Liver (tissue), 8 donors: ENCODE measurements at regions not wholly inside any gene's neighbourhood (a gene's known extent, or its start where the extent isn't known, plus 50 kb on each side); places are given as distances from the start of the nearest gene placed in this dataset.

Experiments
- DNase-seq: peaks from one replicate; pipeline ENCODE4 v3.0.0-alpha.2; 2017; ENCODE audit warnings: low spot score
- H3K27ac ChIP-seq, 2 donors: one replicate each; pipeline ENCODE4 v1.7.0; 2013; ENCODE audit warnings: inconsistent platforms in 2 of 2, low read length in 2 of 2, control low read depth in 1 of 2, low read depth in 1 of 2, mild to moderate bottlenecking in 1 of 2
- H3K27me3 ChIP-seq, 4 donors: one replicate each; pipeline versions ENCODE4 v1.6.1 to v1.7.0; 2013; ENCODE audit warnings: low read length in 3 of 4, inconsistent platforms in 1 of 4, mild to moderate bottlenecking in 1 of 4, moderate library complexity in 1 of 4; ENCODE audit not compliant: control insufficient read depth in 4 of 4, insufficient read depth in 4 of 4
- H3K36me3 ChIP-seq, 4 donors: one replicate each; pipeline versions ENCODE4 v1.6.1 to v1.7.0; 2013; ENCODE audit warnings: low read length in 3 of 4, mild to moderate bottlenecking in 3 of 4, low read depth in 1 of 4, moderate library complexity in 1 of 4; ENCODE audit not compliant: control insufficient read depth in 4 of 4, insufficient read depth in 3 of 4
- H3K4me1 ChIP-seq, 4 donors: one replicate each; pipeline versions ENCODE4 v1.6.1 to v1.7.0; 2013; ENCODE audit warnings: low read length in 3 of 4, mild to moderate bottlenecking in 3 of 4, moderate library complexity in 1 of 4; ENCODE audit not compliant: control insufficient read depth in 4 of 4, insufficient read depth in 4 of 4
- H3K4me3 ChIP-seq, 3 donors: one replicate each; pipeline versions ENCODE4 v1.6.1 to v1.7.0; 2013; ENCODE audit warnings: low read length in 3 of 3, control low read depth in 1 of 3, low read depth in 1 of 3, mild to moderate bottlenecking in 1 of 3
- H3K9ac ChIP-seq, 2 donors: one replicate each; pipeline ENCODE4 v1.7.0; 2013; ENCODE audit warnings: low read length in 2 of 2, mild to moderate bottlenecking in 2 of 2, moderate library complexity in 2 of 2, control low read depth in 1 of 2, low read depth in 1 of 2
- H3K9me3 ChIP-seq, 4 donors: one replicate each; pipeline versions ENCODE4 v1.6.1 to v1.7.0; 2013; ENCODE audit warnings: low read length in 3 of 4; ENCODE audit not compliant: control insufficient read depth in 4 of 4
- EGR1 ChIP-seq, 2 donors: IDR thresholded peaks; 2 replicates each; pipeline ENCODE4 v1.6.1; 2016 to 2018; ENCODE audit warnings: antibody characterized with exemption in 2 of 2, low read depth in 2 of 2
- FOXA1 ChIP-seq: IDR thresholded peaks from 2 replicates; pipeline ENCODE4 v1.6.1; 2016; ENCODE audit warnings: antibody characterized with exemption
- GABPA ChIP-seq, 2 donors: IDR thresholded peaks in 1 of 2; conservative IDR thresholded peaks in 1 of 2; 2 replicates each; pipeline ENCODE4 v1.6.1; 2016; ENCODE audit warnings: antibody characterized with exemption in 2 of 2, mild to moderate bottlenecking in 1 of 2, moderate library complexity in 1 of 2
- HNF4A ChIP-seq, 2 donors: conservative IDR thresholded peaks; 2 replicates each; pipeline ENCODE4 v1.6.1; 2016; ENCODE audit warnings: antibody characterized with exemption in 2 of 2, mild to moderate bottlenecking in 2 of 2
- JUND ChIP-seq, 2 donors: IDR thresholded peaks; 2 replicates each; pipeline ENCODE4 v1.6.1; 2016; ENCODE audit warnings: antibody characterized with exemption in 2 of 2
- NR2F2 ChIP-seq: IDR thresholded peaks from 2 replicates; pipeline ENCODE4 v1.6.1; 2016; ENCODE audit warnings: antibody characterized with exemption
- RAD21 ChIP-seq, 2 donors: IDR thresholded peaks; 2 replicates each; pipeline ENCODE4 v1.6.1; 2016; ENCODE audit warnings: antibody characterized with exemption in 2 of 2, mild to moderate bottlenecking in 2 of 2
- REST ChIP-seq: IDR thresholded peaks from 2 replicates; pipeline ENCODE4 v1.6.1; 2016; ENCODE audit warnings: antibody characterized with exemption, mild to moderate bottlenecking
- RXRA ChIP-seq, 2 donors: IDR thresholded peaks; 2 replicates each; pipeline ENCODE4 v1.6.1; 2017 to 2018; ENCODE audit warnings: antibody characterized with exemption in 2 of 2, mild to moderate bottlenecking in 1 of 2
- SP1 ChIP-seq: IDR thresholded peaks from 2 replicates; pipeline ENCODE4 v1.6.1; 2018; ENCODE audit warnings: antibody characterized with exemption, mild to moderate bottlenecking
- TAF1 ChIP-seq: conservative IDR thresholded peaks from 2 replicates; pipeline ENCODE4 v1.6.1; 2016; ENCODE audit warnings: antibody characterized with exemption, mild to moderate bottlenecking
- WGBS: extraction: QIAGEN DNeasy Blood & Tissue Kit; methylation state at CpG from one replicate; pipeline ENCODE4 v1.1.7; 2013; 5-methylcytosine and 5-hydroxymethylcytosine counted together
- TF ChIP-seq, protein P1 (sequence below): IDR thresholded peaks from 2 replicates; pipeline ENCODE4 v1.6.1; 2016; ENCODE audit warnings: antibody characterized with exemption
- TF ChIP-seq, protein P2 (sequence below): fragments of 150-350 bp; IDR thresholded peaks from 2 replicates; pipeline ENCODE4 v1.5.1; 2017; ENCODE audit warnings: improper control_type of control experiment, low read depth, low read length; ENCODE audit not compliant: missing input control
- TF ChIP-seq, protein P3 (sequence below): IDR thresholded peaks from 2 replicates; pipeline ENCODE4 v1.6.1; 2016; ENCODE audit warnings: antibody characterized with exemption
- TF ChIP-seq, protein P4 (sequence below): IDR thresholded peaks from 2 replicates; pipeline ENCODE4 v1.6.1; 2016; ENCODE audit warnings: antibody characterized with exemption
- donor health status: healthy.
- donor health status: healthy.
- donor health status: healthy.
- donor health status: healthy.
- donor health status: healthy.

DNA sequence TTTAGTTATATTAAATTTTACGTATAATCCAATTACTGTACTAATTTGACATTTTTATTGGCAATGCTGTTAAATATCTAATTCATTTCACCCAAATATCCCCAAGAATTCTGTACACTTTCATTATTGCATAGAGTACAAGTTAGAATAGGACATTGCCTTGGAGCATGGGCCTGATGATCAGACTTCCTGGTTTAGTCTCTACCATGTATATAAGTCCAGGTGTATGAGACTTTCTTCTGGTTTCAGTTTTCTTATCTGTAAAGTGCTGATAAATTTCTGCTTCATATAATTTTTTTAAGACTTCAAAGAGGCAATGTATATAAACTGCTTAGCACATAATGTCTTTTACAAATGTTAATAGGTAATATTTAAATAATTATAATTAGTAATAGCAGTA, 179.4 kb downstream of the KLF12 start:
- H3K4me1 ChIP-seq = no peaks in the 10 kb centered on the region
- H3K27me3 ChIP-seq = no peaks in the 10 kb centered on the region
- WGBS = 97% methylated on average over 1 of the region's 1 CpG
- DNase-seq = no peak
- H3K4me3 ChIP-seq = no peak overlapping the region
- no peak overlapping the region for H3K27ac ChIP-seq
- no peaks in the 10 kb centered on the region for H3K36me3 ChIP-seq
- TF ChIP-seq GABPA (IDR thresholded peaks at IDR 0.05 in 1 of 2, conservative IDR thresholded peaks at IDR 0.05 in 1 of 2) (no peak), EGR1 (IDR thresholded peaks at IDR 0.05; ENCODE audit: low read depth in 2 of 2) (no peak), NR2F2 (no peak), FOXA1 (no peak), JUND (IDR thresholded peaks at IDR 0.05) (no peak), TAF1 (no peak), REST (no peak), RAD21 (IDR thresholded peaks at IDR 0.05) (no peak), SP1 (no peak), RXRA (IDR thresholded peaks at IDR 0.05) (no peak), HNF4A (conservative IDR thresholded peaks at IDR 0.05) (no peak)
- TF ChIP-seq, protein P1, sequence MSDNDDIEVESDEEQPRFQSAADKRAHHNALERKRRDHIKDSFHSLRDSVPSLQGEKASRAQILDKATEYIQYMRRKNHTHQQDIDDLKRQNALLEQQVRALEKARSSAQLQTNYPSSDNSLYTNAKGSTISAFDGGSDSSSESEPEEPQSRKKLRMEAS = no peak
- TF ChIP-seq, protein P2, sequence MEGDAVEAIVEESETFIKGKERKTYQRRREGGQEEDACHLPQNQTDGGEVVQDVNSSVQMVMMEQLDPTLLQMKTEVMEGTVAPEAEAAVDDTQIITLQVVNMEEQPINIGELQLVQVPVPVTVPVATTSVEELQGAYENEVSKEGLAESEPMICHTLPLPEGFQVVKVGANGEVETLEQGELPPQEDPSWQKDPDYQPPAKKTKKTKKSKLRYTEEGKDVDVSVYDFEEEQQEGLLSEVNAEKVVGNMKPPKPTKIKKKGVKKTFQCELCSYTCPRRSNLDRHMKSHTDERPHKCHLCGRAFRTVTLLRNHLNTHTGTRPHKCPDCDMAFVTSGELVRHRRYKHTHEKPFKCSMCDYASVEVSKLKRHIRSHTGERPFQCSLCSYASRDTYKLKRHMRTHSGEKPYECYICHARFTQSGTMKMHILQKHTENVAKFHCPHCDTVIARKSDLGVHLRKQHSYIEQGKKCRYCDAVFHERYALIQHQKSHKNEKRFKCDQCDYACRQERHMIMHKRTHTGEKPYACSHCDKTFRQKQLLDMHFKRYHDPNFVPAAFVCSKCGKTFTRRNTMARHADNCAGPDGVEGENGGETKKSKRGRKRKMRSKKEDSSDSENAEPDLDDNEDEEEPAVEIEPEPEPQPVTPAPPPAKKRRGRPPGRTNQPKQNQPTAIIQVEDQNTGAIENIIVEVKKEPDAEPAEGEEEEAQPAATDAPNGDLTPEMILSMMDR = no peak
- TF ChIP-seq, protein P3, sequence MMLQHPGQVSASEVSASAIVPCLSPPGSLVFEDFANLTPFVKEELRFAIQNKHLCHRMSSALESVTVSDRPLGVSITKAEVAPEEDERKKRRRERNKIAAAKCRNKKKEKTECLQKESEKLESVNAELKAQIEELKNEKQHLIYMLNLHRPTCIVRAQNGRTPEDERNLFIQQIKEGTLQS = no peak
- TF ChIP-seq, protein P4, sequence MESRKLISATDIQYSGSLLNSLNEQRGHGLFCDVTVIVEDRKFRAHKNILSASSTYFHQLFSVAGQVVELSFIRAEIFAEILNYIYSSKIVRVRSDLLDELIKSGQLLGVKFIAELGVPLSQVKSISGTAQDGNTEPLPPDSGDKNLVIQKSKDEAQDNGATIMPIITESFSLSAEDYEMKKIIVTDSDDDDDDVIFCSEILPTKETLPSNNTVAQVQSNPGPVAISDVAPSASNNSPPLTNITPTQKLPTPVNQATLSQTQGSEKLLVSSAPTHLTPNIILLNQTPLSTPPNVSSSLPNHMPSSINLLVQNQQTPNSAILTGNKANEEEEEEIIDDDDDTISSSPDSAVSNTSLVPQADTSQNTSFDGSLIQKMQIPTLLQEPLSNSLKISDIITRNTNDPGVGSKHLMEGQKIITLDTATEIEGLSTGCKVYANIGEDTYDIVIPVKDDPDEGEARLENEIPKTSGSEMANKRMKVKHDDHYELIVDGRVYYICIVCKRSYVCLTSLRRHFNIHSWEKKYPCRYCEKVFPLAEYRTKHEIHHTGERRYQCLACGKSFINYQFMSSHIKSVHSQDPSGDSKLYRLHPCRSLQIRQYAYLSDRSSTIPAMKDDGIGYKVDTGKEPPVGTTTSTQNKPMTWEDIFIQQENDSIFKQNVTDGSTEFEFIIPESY = no peak
- no peak overlapping the region for H3K9ac ChIP-seq
- H3K9me3 ChIP-seq = no peaks in the 10 kb centered on the region

GRCh38 chr13:73952648-73953047, 181.6 kb downstream of the KLF12 start:
- Histone ChIP-seq H3K36me3 (no peaks in the 10 kb centered on the region), H3K4me1 (no peaks in the 10 kb centered on the region), H3K4me3 (no peak overlapping the region), H3K27me3 (no peaks in the 10 kb centered on the region), H3K27ac (no peak overlapping the region), H3K9ac (no peak overlapping the region), H3K9me3 (no peaks in the 10 kb centered on the region)
- TF ChIP-seq, protein P1 = no peak
- TF ChIP-seq FOXA1 (no peak), REST (no peak), GABPA (IDR thresholded peaks at IDR 0.05 in 1 of 2, conservative IDR thresholded peaks at IDR 0.05 in 1 of 2) (no peak), TAF1 (no peak)
- WGBS = 96% methylated on average over 4 of the region's 4 CpGs
- no peak for DNase-seq
